ENCODE measurements at regions not wholly inside any gene's neighbourhood (a gene's known extent, or its start where the extent isn't known, plus 50 kb on each side); places are given as distances from the start of the nearest gene placed in this dataset.

- POLR2A ChIA-PET (ENCODE audit: partially characterized antibody) = no interaction called here
- H3K79me2 ChIP-seq (ENCODE audit: control insufficient read depth in 1 of 2, insufficient read depth in 2 of 2, low read length in 2 of 2) = no peaks in the 10 kb centered on the region
- TF ChIP-seq CTBP2 (IDR thresholded peaks at IDR 0.05; ENCODE audit: borderline replicate concordance, insufficient read depth, insufficient read length, low read length) = no peak
- peak; percentile 27 to 49; a peak in 3 of 4 replicates for TF ChIP-seq RAD21 (IDR thresholded peaks at IDR 0.05 in 1 of 2, conservative IDR thresholded peaks at IDR 0.05 in 1 of 2; ENCODE audit: low read depth in 2 of 2, low read length in 2 of 2)
- peak in 2 of 3 experiments; percentile 28 to 32; a peak in 2 of 4 replicates for TF ChIP-seq CTCF (IDR thresholded peaks at IDR 0.05; ENCODE audit: control extremely low read depth in 1 of 3, insufficient read depth in 1 of 3, low read depth in 1 of 3, low read length in 3 of 3)
Measured at GRCh38 chr12:115785548-115785947, 491.9 kb downstream of the MED13L start.

More at GRCh38 chr12:115785548-115785947, 491.9 kb downstream of the MED13L start:
- CTCF ChIA-PET (ENCODE audit: partially characterized antibody) = interaction anchor here (0.6 kb wide), 1 partner anchor 163 kb away, joined by 4 read pairs; no protein-coding TSS in a partner anchor
- Histone ChIP-seq H3K36me3 (ENCODE audit: control insufficient read depth in 2 of 4, insufficient read depth in 4 of 4, low read length in 3 of 4) (no peaks in the 10 kb centered on the region), H3K4me3 (ENCODE audit: extremely low read depth in 1 of 4, insufficient read depth in 2 of 4, low read depth in 3 of 4, low read length in 4 of 4) (no peak overlapping the region), H3K4me1 (replicated peaks in 1 of 4; ENCODE audit: control insufficient read depth in 3 of 4, insufficient read depth in 4 of 4, low read length in 3 of 4) (no peaks in the 10 kb centered on the region), H2BK12ac (ENCODE audit: low read depth, low read length) (no peak overlapping the region), H3K18ac (ENCODE audit: extremely low read depth, low read length) (no peak overlapping the region), H3K23ac (ENCODE audit: insufficient read length) (no peak overlapping the region), H3K14ac (ENCODE audit: insufficient read length) (no peak overlapping the region), H3K79me1 (ENCODE audit: low read depth, low read length) (no peaks in the 10 kb centered on the region), H3K4ac (replicated peaks; ENCODE audit: insufficient read length, low read depth, low read length) (no peak overlapping the region), H4K91ac (replicated peaks; ENCODE audit: insufficient read length, low read length) (no peak overlapping the region), H4K5ac (ENCODE audit: insufficient read length, low read depth, low read length) (no peak overlapping the region), H2BK120ac (replicated peaks; ENCODE audit: low read depth, low read length) (no peak overlapping the region), H2BK5ac (ENCODE audit: low read depth, low read length) (no peak overlapping the region), H2AK5ac (ENCODE audit: low read depth, low read length) (no peak overlapping the region), H3K4me2 (ENCODE audit: insufficient read depth in 1 of 2, low read depth in 2 of 2, low read length in 2 of 2) (no peak overlapping the region), H3K23me2 (ENCODE audit: low read depth, low read length) (no peaks in the 10 kb centered on the region), H3K27me3 (replicated peaks in 1 of 4; ENCODE audit: control insufficient read depth in 3 of 4, extremely low read depth in 1 of 4, insufficient read depth in 3 of 4, low read length in 3 of 4) (no peaks in the 10 kb centered on the region), H2AFZ (ENCODE audit: low read length) (no peak overlapping the region), H2BK20ac (ENCODE audit: low read length) (no peak overlapping the region), H3K27ac (ENCODE audit: low read depth, low read length) (no peak overlapping the region), H3K9ac (replicated peaks in 1 of 4; ENCODE audit: extremely low read depth in 1 of 4, low read depth in 3 of 4, low read length in 3 of 4) (no peak overlapping the region), H4K20me1 (replicated peaks in 1 of 2; ENCODE audit: control insufficient read depth in 1 of 2, insufficient read depth in 2 of 2, low read length in 2 of 2) (no peaks in the 10 kb centered on the region), H4K8ac (ENCODE audit: extremely low read depth, insufficient read depth, low read length) (no peak overlapping the region), H3K56ac (replicated peaks; ENCODE audit: insufficient read length, low read depth, low read length) (no peak overlapping the region), H2BK15ac (ENCODE audit: low read length) (no peak overlapping the region), H3K9me3 (ENCODE audit: insufficient read depth in 2 of 2, low read depth in 1 of 2, low read length in 1 of 2) (no peaks in the 10 kb centered on the region; a peak in 1 of 4 replicates)
- WGBS, 2 experiments (ENCODE audit: extremely low coverage in 1 of 2, insufficient coverage in 1 of 2, insufficient read length in 1 of 2, insufficient replicate concordance in 2 of 2, low coverage in 1 of 2, low lambda C conversion rate in 2 of 2, missing lambda C conversion rate in 1 of 2) = 91% methylated on average over 3 of the region's 3 CpGs; no CpG with 5 or more reads in 1 of the 2 experiments
- DNase-seq (ENCODE audit: low read depth in 1 of 2, low spot score in 2 of 2) (no peak), FAIRE-seq (no peak)

All from H1 (cell line).